NB4 (cell line): ENCODE measurements at regions not wholly inside any gene's neighbourhood (a gene's known extent, or its start where the extent isn't known, plus 50 kb on each side); places are given as distances from the start of the nearest gene placed in this dataset.

Source experiments
- CTCF ChIP-seq: IDR thresholded peaks from one replicate; pipeline ENCODE4 v1.5.1; 2012; ENCODE audit warnings: low read depth, low read length
- MAX ChIP-seq: IDR thresholded peaks from 2 replicates; pipeline ENCODE4 v1.6.1; 2011; ENCODE audit warnings: low read depth, low read length
- POLR2A ChIP-seq: IDR thresholded peaks from 2 replicates; pipeline ENCODE4 v1.6.1; 2011; ENCODE audit warnings: mild to moderate bottlenecking; ENCODE audit not compliant: insufficient read length; ENCODE audit errors: extremely low read depth

- TF ChIP-seq CTCF, result no peak
- no peak for TF ChIP-seq POLR2A
- TF ChIP-seq MAX, result no peak
These were observed 188.5 kb upstream of the UBL3 start for GRCh38 chr13:30038884-30039283.
